ENCODE measurements at regions not wholly inside any gene's neighbourhood (a gene's known extent, or its start where the extent isn't known, plus 50 kb on each side); places are given as distances from the start of the nearest gene placed in this dataset.

- Histone ChIP-seq H4K91ac (replicated peaks; ENCODE audit: insufficient read length, low read length) (no peak overlapping the region), H3K27me3 (replicated peaks in 1 of 4; ENCODE audit: control insufficient read depth in 3 of 4, extremely low read depth in 1 of 4, insufficient read depth in 3 of 4, low read length in 3 of 4) (no peaks in the 10 kb centered on the region), H3K4ac (replicated peaks; ENCODE audit: insufficient read length, low read depth, low read length) (no peak overlapping the region), H2BK20ac (ENCODE audit: low read length) (no peak overlapping the region), H3K9me3 (ENCODE audit: insufficient read depth in 2 of 2, low read depth in 1 of 2, low read length in 1 of 2) (no peaks in the 10 kb centered on the region), H3K23ac (ENCODE audit: insufficient read length) (no peak overlapping the region), H3K36me3 (ENCODE audit: control insufficient read depth in 2 of 4, insufficient read depth in 4 of 4, low read length in 3 of 4) (no peaks in the 10 kb centered on the region), H3K56ac (replicated peaks; ENCODE audit: insufficient read length, low read depth, low read length) (no peak overlapping the region), H3K79me2 (ENCODE audit: control insufficient read depth in 1 of 2, insufficient read depth in 2 of 2, low read length in 2 of 2) (0 out of 4 replicates have a peak, but pooled peaks cover 0 to 4% of the 10 kb centered on the region in 2 experiments), H3K4me3 (ENCODE audit: extremely low read depth in 1 of 4, insufficient read depth in 2 of 4, low read depth in 3 of 4, low read length in 4 of 4) (no peak overlapping the region), H3K23me2 (ENCODE audit: low read depth, low read length) (no peaks in the 10 kb centered on the region), H4K20me1 (replicated peaks in 1 of 2; ENCODE audit: control insufficient read depth in 1 of 2, insufficient read depth in 2 of 2, low read length in 2 of 2) (no peaks in the 10 kb centered on the region), H2BK15ac (ENCODE audit: low read length) (no peak overlapping the region), H3K4me2 (ENCODE audit: insufficient read depth in 1 of 2, low read depth in 2 of 2, low read length in 2 of 2) (no peak overlapping the region), H3K4me1 (replicated peaks in 1 of 4; ENCODE audit: control insufficient read depth in 3 of 4, insufficient read depth in 4 of 4, low read length in 3 of 4) (peaks cover 0 to 3% (median 3%) of the 10 kb centered on the region in 4 experiments; a peak in 3 of 7 replicates), H3K27ac (ENCODE audit: low read depth, low read length) (no peak overlapping the region), H3K79me1 (ENCODE audit: low read depth, low read length) (0 out of 2 replicates have a peak, but pooled peaks cover 2% of the 10 kb centered on the region), H2BK12ac (ENCODE audit: low read depth, low read length) (no peak overlapping the region), H2BK5ac (ENCODE audit: low read depth, low read length) (no peak overlapping the region), H3K14ac (ENCODE audit: insufficient read length) (no peak overlapping the region), H3K18ac (ENCODE audit: extremely low read depth, low read length) (no peak overlapping the region), H4K8ac (ENCODE audit: extremely low read depth, insufficient read depth, low read length) (no peak overlapping the region), H3K9ac (replicated peaks in 1 of 4; ENCODE audit: extremely low read depth in 1 of 4, low read depth in 3 of 4, low read length in 3 of 4) (no peak overlapping the region), H4K5ac (ENCODE audit: insufficient read length, low read depth, low read length) (no peak overlapping the region), H2AK5ac (ENCODE audit: low read depth, low read length) (no peak overlapping the region), H2BK120ac (replicated peaks; ENCODE audit: low read depth, low read length) (no peak overlapping the region), H2AFZ (ENCODE audit: low read length) (no peak overlapping the region)
- no peak for DNase-seq (ENCODE audit: low read depth in 1 of 2, low spot score in 2 of 2)
- WGBS, 2 experiments (ENCODE audit: extremely low coverage in 1 of 2, insufficient coverage in 1 of 2, insufficient read length in 1 of 2, insufficient replicate concordance in 2 of 2, low coverage in 1 of 2, low lambda C conversion rate in 2 of 2, missing lambda C conversion rate in 1 of 2) = 75% methylated on average over 1 of the region's 1 CpG; no CpG with 5 or more reads in 1 of the 2 experiments
- CTCF ChIA-PET (ENCODE audit: partially characterized antibody) = no interaction called here
- no peak for FAIRE-seq
- TF ChIP-seq EZH2 (IDR thresholded peaks at IDR 0.05; ENCODE audit: low read depth, low read length, severe bottlenecking) = no peak
- no peak for TF ChIP-seq ZNF274 (IDR thresholded peaks at IDR 0.05; ENCODE audit: borderline replicate concordance, extremely low read depth, low read length)
- TF ChIP-seq CREB1 (IDR thresholded peaks at IDR 0.05) = no peak
- TF ChIP-seq BCL11A (IDR thresholded peaks at IDR 0.05; ENCODE audit: low read depth in 2 of 2, low read length in 2 of 2) = no peak
- TF ChIP-seq FOSL1 (IDR thresholded peaks at IDR 0.05; ENCODE audit: insufficient read depth, low read depth, low read length) = no peak
- TF ChIP-seq TEAD4 (IDR thresholded peaks at IDR 0.05; ENCODE audit: low read depth, low read length) = no peak
- no peak for TF ChIP-seq RBBP5 (IDR thresholded peaks at IDR 0.05; ENCODE audit: borderline replicate concordance, low read depth, low read length)
- TF ChIP-seq SIN3A (conservative IDR thresholded peaks at IDR 0.05 in 1 of 2, IDR thresholded peaks at IDR 0.05 in 1 of 2; ENCODE audit: low read depth in 1 of 2, low read length in 2 of 2) = no peak
- POLR2A ChIA-PET (ENCODE audit: partially characterized antibody) = no interaction called here
These were observed 437.1 kb upstream of the PMFBP1 start for GRCh38 chr16:72609066-72609465.
